ENCODE measurements at regions not wholly inside any gene's neighbourhood (a gene's known extent, or its start where the extent isn't known, plus 50 kb on each side); places are given as distances from the start of the nearest gene placed in this dataset. TPM values are rescaled to one million over a fixed set of nuclear protein-coding genes. Genes with fewer than 3 reads are reported as not detected.

Small RNA genes in the stretch of these regions (microRNA-seq; reads per million reads assigned to microRNA genes)
- gene MIR548M = not detected

Measured in cardiac septum (tissue), 1 donor.